Ecto neural progenitor cell (in vitro differentiated cells): ENCODE measurements at regions not wholly inside any gene's neighbourhood (a gene's known extent, or its start where the extent isn't known, plus 50 kb on each side); places are given as distances from the start of the nearest gene placed in this dataset.
"Not testable (repeated sequence)": the region's sequence is repeated elsewhere in the genome, so short reads cannot be mapped to it uniquely, and the experiment has no call there.

Experiments used
- DNase-seq: peaks from one replicate; pipeline ENCODE4 v3.0.0-alpha.2; 2018; ENCODE audit warnings: low spot score

GRCh38 chr5:74500110-74500917 is 140.2 kb downstream of the ENC1 start:
- no peak for DNase-seq

GRCh38 chr5:74499256-74500050 is 141.1 kb downstream of the ENC1 start:
- no peak for DNase-seq

GRCh38 chr5:74497706-74498105 is 142.8 kb downstream of the ENC1 start:
- no peak for DNase-seq

- no peak for DNase-seq
These were observed 147.1 kb downstream of the ENC1 start for GRCh38 chr5:74493411-74493810.

- no peak for DNase-seq
These were observed 148.3 kb downstream of the ENC1 start for GRCh38 chr5:74492230-74492629.

GRCh38 chr5:74491586-74491985 is 148.9 kb downstream of the ENC1 start:
- no peak for DNase-seq

GRCh38 chr5:74490814-74491213 is 149.7 kb downstream of the ENC1 start:
- no peak for DNase-seq

- DNase-seq, result no peak
These were observed 157.5 kb downstream of the ENC1 start for GRCh38 chr5:74482990-74483389.

- DNase-seq, result no peak
These were observed 158.0 kb downstream of the ENC1 start for GRCh38 chr5:74482523-74482922.

- not testable (repeated sequence) for DNase-seq
These were observed 159.2 kb downstream of the ENC1 start for GRCh38 chr5:74481357-74481756.

- DNase-seq, result no peak
These were observed 160.3 kb downstream of the ENC1 start for GRCh38 chr5:74480201-74480600.

GRCh38 chr5:74478328-74478727 is 162.2 kb downstream of the ENC1 start:
- DNase-seq, result no peak

GRCh38 chr5:74477761-74478160 is 162.8 kb downstream of the ENC1 start:
- no peak for DNase-seq

GRCh38 chr5:74476819-74477453 is 163.6 kb downstream of the ENC1 start:
- no peak for DNase-seq

GRCh38 chr5:74476046-74476818 is 164.3 kb downstream of the ENC1 start:
- no peak for DNase-seq

- DNase-seq, result no peak
These were observed 168.7 kb downstream of the ENC1 start for GRCh38 chr5:74471875-74472274.

GRCh38 chr5:74469234-74469994 is 171.1 kb downstream of the ENC1 start:
- no peak for DNase-seq

- DNase-seq, result no peak
These were observed 172.1 kb downstream of the ENC1 start for GRCh38 chr5:74468421-74468820.

- DNase-seq, result no peak
These were observed 174.8 kb downstream of the ENC1 start for GRCh38 chr5:74465724-74466123.

- no peak for DNase-seq
These were observed 175.9 kb downstream of the ENC1 start for GRCh38 chr5:74464512-74465209.

- DNase-seq, result no peak
These were observed 178.2 kb downstream of the ENC1 start for GRCh38 chr5:74462356-74462755.
